ENCODE measurements at regions not wholly inside any gene's neighbourhood (a gene's known extent, or its start where the extent isn't known, plus 50 kb on each side); places are given as distances from the start of the nearest gene placed in this dataset.

GRCh38 chr17:17411692-17412091, 65.1 kb upstream of the MED9 start:
- no peak for TF ChIP-seq EZH2 (IDR thresholded peaks at IDR 0.05; ENCODE audit: insufficient read depth, poor library complexity, severe bottlenecking)
- TF ChIP-seq EZH2phosphoT487 (IDR thresholded peaks at IDR 0.05; ENCODE audit: insufficient read depth, low read depth) = no peak
